HTR-8/SVneo (cell line): ENCODE measurements at regions not wholly inside any gene's neighbourhood (a gene's known extent, or its start where the extent isn't known, plus 50 kb on each side); places are given as distances from the start of the nearest gene placed in this dataset.

Experiments
- DNase-seq: peaks from one replicate; pipeline ENCODE4 v3.0.0; 2011; ENCODE audit warnings: low spot score, mixed read lengths; ENCODE audit not compliant: insufficient read length
- FAIRE-seq: peaks from 2 replicates; lab custom pipeline; 2011; peaks lifted over from hg19 to GRCh38; lab: Jason Lieb, UNC

DNA sequence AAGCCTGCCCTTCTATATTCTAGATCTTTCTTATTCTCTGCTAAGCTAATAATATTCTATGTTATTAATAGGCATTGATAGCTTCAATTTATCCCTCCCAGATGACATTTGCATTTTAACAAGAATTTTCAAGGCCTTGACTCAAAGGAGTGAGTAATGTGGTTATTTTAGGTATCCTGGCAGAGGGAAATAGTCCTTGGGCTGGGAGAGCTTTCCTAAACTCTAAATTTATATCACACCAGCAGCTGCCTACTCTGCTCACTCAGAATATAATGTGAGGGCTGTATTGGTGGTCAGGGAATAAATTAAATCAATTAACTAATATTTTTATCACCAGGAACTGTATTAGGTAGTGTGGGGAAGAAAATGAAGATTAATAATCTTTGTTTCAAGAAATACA lies 74.8 kb upstream of the ADAM23 start:
- FAIRE-seq (no peak), DNase-seq (no peak)

DNA sequence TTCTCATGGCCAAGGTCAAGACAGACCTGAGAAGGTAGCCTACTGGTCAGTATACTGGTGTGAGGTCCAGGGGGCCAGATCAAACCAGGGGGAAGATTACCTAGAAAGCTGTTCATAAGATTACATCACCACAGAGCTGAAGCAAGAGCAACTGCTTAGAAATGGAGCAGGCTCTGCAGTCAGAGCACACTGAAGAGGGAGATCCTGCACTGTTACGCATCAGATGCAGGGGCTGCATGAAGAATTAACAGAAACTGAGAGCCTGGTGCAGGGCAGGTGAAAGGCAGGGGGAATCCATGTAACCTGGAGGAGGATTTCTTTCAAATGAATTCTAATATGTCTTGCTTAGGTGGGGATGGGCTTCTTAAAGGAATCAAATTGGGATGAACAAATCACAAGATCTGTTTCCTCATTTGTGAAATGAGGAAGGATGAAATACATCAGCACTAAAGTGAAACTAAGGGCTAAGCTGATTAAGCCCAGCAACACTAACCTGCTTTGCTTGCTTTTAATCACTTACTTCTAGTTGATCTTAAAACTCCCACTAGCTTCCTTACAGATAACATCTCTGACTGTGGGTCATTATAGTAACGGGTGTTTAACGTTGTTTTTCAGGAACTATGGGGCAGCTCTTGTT lies 74.3 kb upstream of the ADAM23 start:
- FAIRE-seq = no peak
- no peak for DNase-seq

GRCh38 chr2:206375956-206376355 lies 67.4 kb upstream of the ADAM23 start:
- no peak for FAIRE-seq
- no peak for DNase-seq

- DNase-seq (no peak), FAIRE-seq (no peak)
These were observed 64.5 kb upstream of the ADAM23 start for GRCh38 chr2:206378835-206379234.

- FAIRE-seq (no peak), DNase-seq (no peak)
These were observed 64.1 kb upstream of the ADAM23 start for GRCh38 chr2:206379266-206379665.

DNA sequence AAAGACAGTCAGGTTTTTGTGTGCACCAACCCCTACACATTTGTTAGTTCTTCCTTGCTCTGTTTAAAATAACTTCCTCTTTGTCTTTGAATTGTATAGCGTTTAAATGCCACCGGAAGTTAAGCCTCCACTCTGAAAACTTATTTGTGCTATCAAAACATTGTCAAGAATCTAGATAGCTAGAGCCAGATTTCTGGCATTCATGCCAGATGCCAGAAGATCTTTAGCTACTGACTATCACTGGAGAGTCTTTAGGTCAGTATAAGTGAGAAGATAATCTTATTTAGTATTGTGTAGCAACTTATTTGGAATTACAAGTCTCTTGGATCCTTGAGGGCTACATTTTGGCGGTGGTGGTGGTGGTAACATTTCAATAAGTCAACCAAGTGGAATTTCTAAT lies 63.4 kb upstream of the ADAM23 start:
- no peak for DNase-seq
- FAIRE-seq = no peak

- FAIRE-seq (no peak), DNase-seq (no peak)
These were observed 61.5 kb upstream of the ADAM23 start for GRCh38 chr2:206381881-206382280.

DNA sequence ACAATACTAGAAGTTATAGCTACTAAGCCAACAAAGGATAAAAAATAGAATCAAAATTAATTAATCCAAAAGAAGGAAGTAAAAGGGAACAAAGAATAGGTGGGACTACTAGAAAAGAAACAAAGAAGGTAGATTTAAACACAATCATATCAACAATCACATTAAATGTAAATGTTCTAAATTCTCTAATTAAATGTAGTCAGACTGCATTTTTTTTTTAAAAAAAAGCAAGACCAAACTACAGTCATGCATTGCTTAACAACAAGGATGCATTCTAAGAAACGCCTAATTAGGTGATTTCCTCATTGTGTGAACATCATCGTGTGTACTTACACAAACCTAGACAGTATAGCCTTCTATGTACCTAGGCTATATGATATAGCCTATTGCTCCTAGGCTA lies 59.7 kb upstream of the ADAM23 start:
- FAIRE-seq (no peak), DNase-seq (no peak)

DNA sequence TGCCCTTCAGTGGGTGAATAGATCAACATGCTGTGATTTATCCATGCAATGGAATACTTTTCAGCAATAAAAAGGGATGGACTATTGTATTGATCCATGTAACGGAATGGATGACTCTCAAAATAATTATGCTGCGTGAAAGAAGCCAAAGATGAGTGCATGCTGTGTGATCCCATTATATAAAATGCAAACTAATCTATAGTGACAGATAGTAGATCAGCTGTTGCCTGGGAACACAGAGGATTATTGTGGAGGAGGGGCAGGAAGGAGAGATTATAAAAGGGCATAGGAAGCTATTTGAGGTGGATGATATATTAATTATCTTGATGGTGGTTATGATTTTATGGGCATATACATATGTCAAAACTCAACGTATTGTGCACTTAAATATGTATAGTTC lies 55.5 kb upstream of the ADAM23 start:
- no peak for DNase-seq
- FAIRE-seq = no peak

- no peak for DNase-seq
- no peak for FAIRE-seq
These were observed 54.6 kb upstream of the ADAM23 start for GRCh38 chr2:206388698-206389097.

GRCh38 chr2:206389164-206389563 lies 54.2 kb upstream of the ADAM23 start:
- DNase-seq (no peak), FAIRE-seq (no peak)

GRCh38 chr2:206390181-206390580 lies 53.2 kb upstream of the ADAM23 start:
- DNase-seq (no peak), FAIRE-seq (no peak)

DNA sequence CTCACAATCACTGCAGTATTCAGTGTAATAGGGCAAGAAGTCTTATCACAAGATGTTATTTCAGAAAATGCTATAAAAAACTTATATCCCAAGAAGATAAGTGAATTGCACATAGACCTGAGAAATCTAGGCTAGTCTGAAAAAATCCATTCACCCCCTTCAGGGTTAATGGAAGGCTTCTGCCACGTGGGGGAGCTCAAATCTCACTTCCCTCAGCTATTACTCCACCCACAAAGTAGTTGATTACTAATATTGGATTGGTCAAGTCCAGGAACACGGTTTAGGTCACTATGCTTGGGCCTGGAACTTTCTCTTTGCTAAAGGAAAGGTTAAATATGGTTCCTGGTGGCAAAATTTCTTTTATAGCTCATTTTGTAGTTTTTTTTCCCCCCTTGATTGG lies 51.2 kb upstream of the ADAM23 start:
- DNase-seq (peak; percentile 41), FAIRE-seq (no peak)
